HEK293T (cell line): ENCODE measurements at regions not wholly inside any gene's neighbourhood (a gene's known extent, or its start where the extent isn't known, plus 50 kb on each side); places are given as distances from the start of the nearest gene placed in this dataset.

ENCODE experiments used
- CTCF ChIA-PET: fragments of 350-600 bp; formaldehyde crosslinking; extraction: SDS; loops from one replicate; lab custom pipeline; 2021; ENCODE audit warnings: antibody characterized with exemption, inconsistent platforms; lab: Yijun Ruan, JAX
- POLR2A ChIA-PET: fragments of 350-600 bp; formaldehyde crosslinking; extraction: SDS; loops from one replicate; lab custom pipeline; 2020; ENCODE audit warnings: antibody characterized with exemption, inconsistent platforms; lab: Yijun Ruan, JAX
- DNase-seq: peaks from one replicate; pipeline ENCODE4 v3.0.0; 2012; ENCODE audit warnings: mixed read lengths; ENCODE audit errors: extremely low spot score
- ARNT ChIP-seq: fragments of 450-650 bp; IDR thresholded peaks from 2 replicates; pipeline ENCODE4 v1.6.1; 2017; ENCODE audit warnings: mild to moderate bottlenecking
- BHLHE40 ChIP-seq: fragments of 450-650 bp; IDR thresholded peaks from 2 replicates; pipeline ENCODE4 v1.6.1; 2016; ENCODE audit warnings: mild to moderate bottlenecking, moderate library complexity, borderline replicate concordance
- CTBP1 ChIP-seq: fragments of 450-650 bp; IDR thresholded peaks from 2 replicates; pipeline ENCODE4 v1.6.1; 2016; ENCODE audit warnings: borderline replicate concordance
- ELF4 ChIP-seq: fragments of 450-650 bp; IDR thresholded peaks from 2 replicates; pipeline ENCODE4 v1.6.1; 2017; ENCODE audit warnings: antibody characterized with exemption
- FOXA1 ChIP-seq: fragments of 450-650 bp; IDR thresholded peaks from 2 replicates; pipeline ENCODE4 v1.6.1; 2016; ENCODE audit warnings: mild to moderate bottlenecking
- FOXK2 ChIP-seq: fragments of 450-650 bp; IDR thresholded peaks from 2 replicates; pipeline ENCODE4 v1.6.1; 2016; ENCODE audit warnings: mild to moderate bottlenecking
- FOXM1 ChIP-seq: fragments of 450-650 bp; IDR thresholded peaks from 2 replicates; pipeline ENCODE4 v1.6.1; 2017; ENCODE audit warnings: mild to moderate bottlenecking, borderline replicate concordance
- HDGF ChIP-seq: fragments of 450-650 bp; IDR thresholded peaks from 2 replicates; pipeline ENCODE4 v1.6.1; 2017; ENCODE audit warnings: antibody characterized with exemption, borderline replicate concordance
- L3MBTL2 ChIP-seq: fragments of 450-650 bp; conservative IDR thresholded peaks from 2 replicates; pipeline ENCODE4 v1.6.1; 2016; ENCODE audit warnings: mild to moderate bottlenecking
- LEF1 ChIP-seq: fragments of 450-650 bp; IDR thresholded peaks from 2 replicates; pipeline ENCODE4 v1.6.1; 2017; ENCODE audit warnings: mild to moderate bottlenecking, borderline replicate concordance
- NFRKB ChIP-seq: fragments of 450-650 bp; IDR thresholded peaks from 2 replicates; pipeline ENCODE4 v1.6.1; 2016; ENCODE audit warnings: mild to moderate bottlenecking, moderate library complexity
- PKNOX1 ChIP-seq: fragments of 450-650 bp; IDR thresholded peaks from 2 replicates; pipeline ENCODE4 v1.6.1; 2016
- SP1 ChIP-seq: fragments of 450-650 bp; IDR thresholded peaks from 2 replicates; pipeline ENCODE4 v1.6.1; 2017
- SUZ12 ChIP-seq: fragments of 450-650 bp; IDR thresholded peaks from 2 replicates; pipeline ENCODE4 v1.6.1; 2016; ENCODE audit warnings: mild to moderate bottlenecking
- TARDBP ChIP-seq: fragments of 450-650 bp; IDR thresholded peaks from 2 replicates; pipeline ENCODE4 v1.6.1; 2016
- ZNF384 ChIP-seq: fragments of 450-650 bp; IDR thresholded peaks from 2 replicates; pipeline ENCODE4 v1.6.1; 2016

DNA sequence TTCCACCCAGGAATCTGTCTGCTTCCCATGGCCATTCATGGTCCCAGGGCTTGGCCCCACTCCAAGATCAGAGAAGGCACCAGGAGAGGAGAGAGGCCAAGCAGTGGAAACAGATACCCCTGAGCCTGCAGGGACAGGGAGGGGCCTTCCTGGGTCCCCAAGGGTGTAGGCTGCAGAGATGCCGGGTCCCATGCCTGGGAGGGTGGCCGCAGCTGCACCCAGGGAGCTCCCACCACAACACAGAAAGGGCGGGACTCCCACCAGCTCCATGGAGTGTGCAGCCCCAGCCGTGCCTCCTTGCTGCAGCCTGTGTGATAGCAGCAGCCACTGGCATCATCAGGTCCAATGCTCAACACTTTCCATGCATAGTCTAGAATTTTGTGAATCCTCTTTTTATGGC lies 331.5 kb downstream of the UACA start:
- ChIA-PET POLR2A (no interaction called here), CTCF (no interaction called here)
- no peak for DNase-seq
- TF ChIP-seq TARDBP (no peak), BHLHE40 (no peak), FOXK2 (no peak), L3MBTL2 (no peak), PKNOX1 (no peak), ELF4 (no peak), FOXA1 (no peak)

- no peak for DNase-seq
- ChIA-PET POLR2A (no interaction called here), CTCF (no interaction called here)
- TF ChIP-seq ELF4 (no peak), PKNOX1 (no peak), FOXA1 (no peak)
These were observed 332.4 kb upstream of the TLE3 start for GRCh38 chr15:70430069-70430468.

DNA sequence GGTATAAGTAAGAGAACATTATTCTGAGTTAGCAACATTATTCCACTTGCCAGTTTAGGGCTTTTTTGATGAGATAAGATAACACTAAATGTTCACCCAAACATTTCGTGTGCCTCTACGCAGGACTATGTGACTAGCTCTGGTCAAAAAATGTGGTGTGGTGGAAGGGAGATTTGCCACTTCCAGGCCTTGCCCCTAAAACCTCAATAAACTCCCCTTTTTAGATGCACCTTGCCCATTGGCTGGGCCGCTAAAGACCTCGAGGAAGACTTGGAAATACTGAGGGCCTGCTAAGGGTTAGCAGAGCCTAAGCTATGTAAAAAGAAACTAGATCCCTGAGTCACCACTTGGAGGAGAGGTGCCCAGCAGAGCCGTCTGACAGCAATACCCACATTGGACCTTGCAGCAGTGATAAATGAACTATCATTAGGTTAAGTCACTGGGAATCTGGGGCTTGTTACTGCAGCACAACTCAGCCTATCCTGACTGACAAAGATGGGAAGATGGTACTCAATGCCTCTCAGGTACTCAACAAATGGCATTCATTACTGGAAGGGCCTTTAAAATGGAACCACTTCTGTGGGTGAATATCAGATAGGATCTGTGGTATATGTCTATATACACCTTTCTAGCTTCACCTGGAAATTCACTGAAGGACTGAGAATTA lies 331.5 kb upstream of the TLE3 start:
- no peak for TF ChIP-seq HDGF
- ChIA-PET CTCF (no interaction called here), POLR2A (no interaction called here)
- DNase-seq: no peak

DNA sequence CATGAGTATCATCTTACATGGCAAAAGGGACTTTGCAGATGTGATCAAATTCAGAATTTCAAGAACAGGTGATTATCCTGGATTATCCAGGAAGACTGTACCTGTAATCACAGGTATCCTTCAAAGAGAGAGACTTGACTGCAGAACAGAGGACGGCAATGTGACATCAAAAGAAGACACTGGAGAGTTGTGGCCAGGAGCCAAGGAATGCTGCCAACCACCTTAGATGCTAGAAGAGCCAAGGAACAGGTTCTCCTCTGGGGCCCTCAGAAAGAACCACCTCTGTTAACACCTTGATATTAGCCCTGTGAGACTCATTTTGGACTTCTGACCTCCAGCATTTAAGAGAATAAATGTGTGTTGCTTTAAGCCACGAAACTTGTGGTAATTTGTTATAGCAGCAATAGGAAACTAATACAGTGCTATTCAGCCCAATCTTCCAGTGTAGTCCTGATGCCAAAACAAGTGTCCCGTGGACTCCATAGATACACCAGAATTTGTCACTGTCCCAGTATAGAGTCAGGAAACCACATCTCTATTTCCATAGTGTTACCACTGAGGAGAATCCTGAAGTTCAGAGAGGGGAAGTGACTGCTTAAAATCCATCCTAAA lies 330.6 kb upstream of the TLE3 start:
- no peak for DNase-seq
- ChIA-PET CTCF (no interaction called here), POLR2A (no interaction called here)
- TF ChIP-seq PKNOX1 (no peak), BHLHE40 (no peak), NFRKB (no peak), FOXM1 (no peak), CTBP1 (no peak), SP1 (no peak), ARNT (no peak), FOXA1 (no peak), SUZ12 (no peak), L3MBTL2 (no peak), LEF1 (no peak), ZNF384 (no peak), FOXK2 (no peak), HDGF (no peak), TARDBP (no peak), ELF4 (no peak)

DNA sequence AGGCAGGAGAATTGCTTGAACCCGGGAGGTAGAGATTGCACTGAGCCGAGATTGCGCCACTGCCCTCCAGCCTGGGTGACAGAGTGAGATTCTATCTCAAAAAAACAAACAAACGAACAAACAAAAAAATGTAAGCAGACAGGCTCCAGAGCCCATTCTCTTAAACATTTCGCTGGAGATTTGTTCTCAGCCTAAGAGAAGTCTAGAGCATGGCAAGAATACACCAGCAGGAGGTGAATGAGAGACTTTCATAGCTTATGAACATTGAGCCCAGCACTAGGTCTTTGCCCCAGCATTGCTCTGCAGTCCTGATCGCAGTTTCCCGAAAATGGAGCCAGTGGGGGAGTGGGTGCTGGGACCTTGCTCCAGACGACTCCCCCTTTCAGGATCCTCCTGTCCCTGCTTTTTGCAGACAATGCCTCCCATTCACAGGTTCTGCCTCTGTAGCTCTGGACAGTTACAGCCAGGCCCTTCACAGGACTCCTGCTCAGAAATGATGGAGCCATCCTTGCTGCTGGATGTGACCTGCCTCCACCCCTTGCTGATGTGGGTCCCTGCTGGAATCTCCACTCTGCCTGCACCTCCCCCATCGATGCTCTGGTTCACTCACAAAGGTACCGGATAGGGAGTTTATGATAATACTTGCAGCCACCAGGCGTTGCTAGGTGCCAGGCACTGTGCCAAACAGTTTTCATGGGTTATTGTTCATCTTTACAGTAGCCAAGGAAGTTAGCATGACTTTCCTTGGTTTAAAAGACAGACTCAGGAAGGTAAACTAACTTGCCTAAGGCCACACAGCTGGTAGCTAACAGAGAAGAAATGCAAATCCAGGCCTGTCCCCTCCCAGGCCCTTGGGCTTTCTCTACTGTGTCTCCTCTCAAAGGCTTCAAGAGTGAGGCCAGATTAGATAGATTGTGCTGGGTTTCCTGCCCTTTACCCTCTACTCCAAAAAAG lies 329.7 kb upstream of the TLE3 start:
- TF ChIP-seq NFRKB (no peak), PKNOX1 (no peak), ARNT (no peak), FOXA1 (no peak), ZNF384 (no peak), HDGF (no peak), FOXM1 (no peak), SP1 (no peak), CTBP1 (no peak), SUZ12 (no peak), L3MBTL2 (no peak), BHLHE40 (no peak), LEF1 (no peak), TARDBP (no peak), FOXK2 (no peak), ELF4 (no peak)
- CTCF ChIA-PET: interaction anchor here (0.9 kb wide), 1 partner anchor 25 kb away, joined by 4 read pairs; no protein-coding TSS in a partner anchor
- DNase-seq: no peak
- POLR2A ChIA-PET: no interaction called here
